ENCODE measurements at regions not wholly inside any gene's neighbourhood (a gene's known extent, or its start where the extent isn't known, plus 50 kb on each side); places are given as distances from the start of the nearest gene placed in this dataset.

DNA sequence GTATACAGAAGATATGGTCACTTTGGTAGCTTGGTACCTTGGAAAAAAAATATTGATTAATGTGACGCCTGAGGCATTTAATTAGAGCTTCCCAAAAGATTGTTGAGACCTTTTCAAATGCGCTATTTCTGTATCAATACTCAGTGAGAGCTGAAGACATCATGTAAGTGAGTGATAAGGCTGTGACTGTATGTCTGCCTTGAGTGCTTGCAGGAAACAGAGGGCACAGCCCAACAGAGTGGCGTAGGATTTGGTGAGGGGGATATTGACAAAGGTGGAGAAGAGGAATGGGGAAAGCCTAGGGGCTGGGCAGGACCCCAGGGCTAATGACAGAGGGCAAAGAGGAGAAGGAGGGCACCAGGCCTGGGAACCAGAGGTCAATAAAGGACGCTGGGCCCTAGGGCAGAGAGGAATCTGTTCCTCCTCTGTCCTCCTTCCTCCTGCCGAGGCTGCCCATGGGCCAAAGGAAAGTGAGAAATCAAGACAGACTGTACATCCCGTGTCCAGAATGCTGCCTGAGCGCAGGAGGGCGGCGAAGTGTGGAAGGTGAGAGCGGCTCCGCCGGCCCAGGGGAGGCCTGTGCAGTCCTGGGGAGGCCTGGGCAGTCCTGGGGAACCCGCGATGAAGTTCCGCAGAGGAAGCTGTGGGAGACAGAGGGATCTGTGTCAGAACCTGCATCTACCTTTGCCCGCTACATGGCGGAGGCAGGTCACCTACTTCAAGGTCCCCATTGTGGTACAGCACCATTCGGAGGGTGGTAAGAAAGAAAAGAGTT, 228.6 kb upstream of the PIEZO2 start:
- no peak overlapping the region for H3K27ac ChIP-seq
- no peaks in the 10 kb centered on the region for H3K36me3 ChIP-seq
- no peaks in the 10 kb centered on the region for H3K4me1 ChIP-seq (ENCODE audit: control insufficient read depth in 1 of 2, insufficient read depth in 1 of 2, low read depth in 1 of 2, low read length in 1 of 2)
- H3K4me3 ChIP-seq (ENCODE audit: low read depth in 1 of 2, low read length in 1 of 2), result no peak overlapping the region
- H3K27me3 ChIP-seq, result no peaks in the 10 kb centered on the region
- TF ChIP-seq, protein P1, sequence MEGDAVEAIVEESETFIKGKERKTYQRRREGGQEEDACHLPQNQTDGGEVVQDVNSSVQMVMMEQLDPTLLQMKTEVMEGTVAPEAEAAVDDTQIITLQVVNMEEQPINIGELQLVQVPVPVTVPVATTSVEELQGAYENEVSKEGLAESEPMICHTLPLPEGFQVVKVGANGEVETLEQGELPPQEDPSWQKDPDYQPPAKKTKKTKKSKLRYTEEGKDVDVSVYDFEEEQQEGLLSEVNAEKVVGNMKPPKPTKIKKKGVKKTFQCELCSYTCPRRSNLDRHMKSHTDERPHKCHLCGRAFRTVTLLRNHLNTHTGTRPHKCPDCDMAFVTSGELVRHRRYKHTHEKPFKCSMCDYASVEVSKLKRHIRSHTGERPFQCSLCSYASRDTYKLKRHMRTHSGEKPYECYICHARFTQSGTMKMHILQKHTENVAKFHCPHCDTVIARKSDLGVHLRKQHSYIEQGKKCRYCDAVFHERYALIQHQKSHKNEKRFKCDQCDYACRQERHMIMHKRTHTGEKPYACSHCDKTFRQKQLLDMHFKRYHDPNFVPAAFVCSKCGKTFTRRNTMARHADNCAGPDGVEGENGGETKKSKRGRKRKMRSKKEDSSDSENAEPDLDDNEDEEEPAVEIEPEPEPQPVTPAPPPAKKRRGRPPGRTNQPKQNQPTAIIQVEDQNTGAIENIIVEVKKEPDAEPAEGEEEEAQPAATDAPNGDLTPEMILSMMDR (IDR thresholded peaks at IDR 0.05), result no peak
- H3K9me3 ChIP-seq, result no peaks in the 10 kb centered on the region

DNA sequence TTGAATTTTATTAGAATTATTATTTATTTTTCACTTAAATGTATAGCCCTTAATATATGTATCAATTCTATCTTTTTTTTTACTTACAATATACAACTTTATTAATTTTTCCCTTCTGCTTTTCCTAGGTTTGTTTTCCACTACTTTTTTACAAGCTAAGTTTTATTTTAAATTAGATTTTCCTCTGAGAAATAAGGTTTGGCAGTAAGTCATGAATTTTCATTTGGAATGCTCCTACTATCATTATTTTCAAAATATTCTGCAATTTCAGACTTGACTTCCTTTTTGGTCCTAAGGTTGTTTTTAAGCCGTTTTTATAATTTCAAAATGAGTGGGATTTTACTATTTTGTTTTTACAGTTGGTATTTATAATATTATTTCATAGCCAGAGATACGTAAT, 222.8 kb upstream of the PIEZO2 start:
- Histone ChIP-seq H3K27me3 (no peaks in the 10 kb centered on the region), H3K4me3 (ENCODE audit: low read depth in 1 of 2, low read length in 1 of 2) (no peak overlapping the region), H3K9me3 (no peaks in the 10 kb centered on the region), H3K27ac (no peak overlapping the region), H3K36me3 (no peaks in the 10 kb centered on the region), H3K4me1 (ENCODE audit: control insufficient read depth in 1 of 2, insufficient read depth in 1 of 2, low read depth in 1 of 2, low read length in 1 of 2) (no peaks in the 10 kb centered on the region)
- TF ChIP-seq, protein P1 (IDR thresholded peaks at IDR 0.05), result no peak

DNA sequence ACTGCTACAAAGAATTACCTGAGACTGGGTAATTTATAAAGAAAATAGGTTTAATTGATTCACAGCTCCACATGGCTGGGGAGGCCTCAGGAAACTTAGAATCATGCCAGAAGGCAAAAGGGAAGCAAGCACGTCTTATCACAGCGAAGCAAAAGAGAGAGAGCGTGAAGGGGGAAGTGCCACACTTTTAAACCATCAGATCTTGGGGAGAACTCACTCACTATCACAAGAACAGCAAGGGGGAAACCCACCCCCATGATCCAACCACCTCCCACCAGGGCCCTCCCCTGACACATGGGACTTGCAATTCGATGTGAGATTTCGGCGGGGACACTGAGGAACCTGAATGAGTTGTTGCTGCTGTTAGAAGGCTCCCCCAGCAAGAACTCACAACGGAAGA, 220.2 kb upstream of the PIEZO2 start:
- no peaks in the 10 kb centered on the region for H3K36me3 ChIP-seq
- no peak overlapping the region for H3K4me3 ChIP-seq (ENCODE audit: low read depth in 1 of 2, low read length in 1 of 2)
- H3K27me3 ChIP-seq, result no peaks in the 10 kb centered on the region
- TF ChIP-seq, protein P1 (IDR thresholded peaks at IDR 0.05), result no peak
- H3K27ac ChIP-seq, result no peak overlapping the region
- no peaks in the 10 kb centered on the region for H3K4me1 ChIP-seq (ENCODE audit: control insufficient read depth in 1 of 2, insufficient read depth in 1 of 2, low read depth in 1 of 2, low read length in 1 of 2)
- no peaks in the 10 kb centered on the region for H3K9me3 ChIP-seq

DNA sequence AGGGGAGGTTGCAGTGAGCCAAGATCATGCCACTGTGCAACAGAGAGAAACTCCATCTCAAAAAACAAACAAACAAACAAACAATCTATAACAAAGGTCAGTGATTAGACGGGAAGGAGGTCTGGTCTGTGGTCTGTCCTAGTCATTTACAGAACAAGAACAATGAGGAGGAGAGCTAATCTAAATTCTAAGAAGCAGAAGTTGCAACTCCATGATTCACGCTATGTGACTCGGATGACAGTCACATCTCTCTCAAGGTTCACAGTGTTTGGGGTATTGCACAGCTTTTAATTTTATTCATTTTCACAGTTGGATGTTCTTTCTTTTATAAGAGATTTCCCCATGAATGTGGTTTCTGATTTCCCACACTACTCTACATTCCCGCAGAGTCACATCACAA, 218.7 kb upstream of the PIEZO2 start:
- no peaks in the 10 kb centered on the region for H3K4me1 ChIP-seq (ENCODE audit: control insufficient read depth in 1 of 2, insufficient read depth in 1 of 2, low read depth in 1 of 2, low read length in 1 of 2)
- H3K9me3 ChIP-seq, result no peaks in the 10 kb centered on the region
- no peak overlapping the region for H3K4me3 ChIP-seq (ENCODE audit: low read depth in 1 of 2, low read length in 1 of 2)
- no peak overlapping the region for H3K27ac ChIP-seq
- H3K27me3 ChIP-seq, result no peaks in the 10 kb centered on the region
- TF ChIP-seq, protein P1 (IDR thresholded peaks at IDR 0.05), result no peak
- no peaks in the 10 kb centered on the region for H3K36me3 ChIP-seq

DNA sequence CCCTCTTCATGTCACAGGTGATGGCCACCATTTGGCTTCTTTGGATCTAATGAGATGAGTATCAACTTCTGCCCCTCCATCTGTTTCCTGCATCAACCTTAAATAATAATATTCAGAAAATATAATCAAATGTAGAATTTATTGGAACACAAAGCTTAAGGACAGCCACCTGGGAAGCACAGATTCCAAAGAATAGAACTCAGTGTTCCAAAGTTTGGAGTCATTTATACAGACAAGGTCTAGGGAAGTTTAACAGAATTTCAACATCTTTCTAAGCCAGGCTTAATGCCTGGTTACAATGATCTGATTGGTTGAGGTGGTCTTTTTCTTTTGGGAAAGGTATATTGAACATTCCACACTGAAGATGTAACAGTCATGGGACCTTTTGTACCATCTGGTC, 218.0 kb upstream of the PIEZO2 start:
- Histone ChIP-seq H3K4me3 (ENCODE audit: low read depth in 1 of 2, low read length in 1 of 2) (no peak overlapping the region), H3K36me3 (no peaks in the 10 kb centered on the region), H3K4me1 (ENCODE audit: control insufficient read depth in 1 of 2, insufficient read depth in 1 of 2, low read depth in 1 of 2, low read length in 1 of 2) (no peaks in the 10 kb centered on the region), H3K27me3 (no peaks in the 10 kb centered on the region), H3K27ac (no peak overlapping the region), H3K9me3 (no peaks in the 10 kb centered on the region)
- TF ChIP-seq, protein P1 (IDR thresholded peaks at IDR 0.05), result no peak

Data from neutrophil (primary cell).